Body of pancreas (tissue), 4 donors: ENCODE measurements at regions not wholly inside any gene's neighbourhood (a gene's known extent, or its start where the extent isn't known, plus 50 kb on each side); places are given as distances from the start of the nearest gene placed in this dataset.
"Not testable (repeated sequence)": the region's sequence is repeated elsewhere in the genome, so short reads cannot be mapped to it uniquely, and the experiment has no call there.

Experiments
- ATAC-seq: fragments of 150-250 bp; one replicate; pipeline ENCODE4 v1.9.1; 2016
- DNase-seq, 4 donors: peaks; one replicate each; pipeline ENCODE4 v3.0.0-alpha.2; 2019
- H3K27ac ChIP-seq, 4 donors: fragments of 200-600 bp; sonication (generic); 1 replicate in 3 of 4; 2 replicates in 1 of 4; pipeline versions ENCODE4 v1.5.1 to v1.6.1; 2016 to 2019; ENCODE audit warnings: mild to moderate bottlenecking in 1 of 4, mixed read lengths in 1 of 4, moderate library complexity in 1 of 4
- H3K27me3 ChIP-seq, 2 donors: fragments of 200-600 bp; sonication (generic); one replicate each; pipeline ENCODE4 v1.6.0; 2016; ENCODE audit warnings: mild to moderate bottlenecking in 1 of 2
- H3K36me3 ChIP-seq, 2 donors: fragments of 200-600 bp; sonication (generic); replicated peaks in 1 of 2; 2 replicates each; pipeline ENCODE4 v1.5.1; 2016; ENCODE audit warnings: low read depth in 2 of 2; ENCODE audit not compliant: insufficient read depth in 1 of 2
- H3K4me1 ChIP-seq: fragments of 200-600 bp; sonication (generic); one replicate; pipeline ENCODE4 v1.6.0; 2016
- H3K4me3 ChIP-seq, 2 donors: fragments of 200-600 bp; sonication (generic); 1 replicate in 1 of 2; 2 replicates in 1 of 2; pipeline ENCODE4 v1.5.1; 2016 to 2019
- H3K9me3 ChIP-seq, 3 donors: fragments of 200-600 bp; sonication (generic); 1 replicate in 2 of 3; 2 replicates in 1 of 3; pipeline ENCODE4 v1.5.1; 2016
- CTCF ChIP-seq, 7 experiments: fragments of 450-650 bp in 4 of 7; fragments of 200-600 bp in 3 of 7; sonication (generic) in 3 of 7; IDR thresholded peaks; one replicate each; pipeline ENCODE4 v1.5.1; 2016 to 2019; ENCODE audit warnings: antibody characterized with exemption in 7 of 7
- POLR2A ChIP-seq, 3 donors: fragments of 450-650 bp; IDR thresholded peaks; one replicate each; pipeline ENCODE4 v1.6.1; 2016; ENCODE audit warnings: antibody characterized with exemption in 3 of 3, mild to moderate bottlenecking in 2 of 3
- WGBS, 2 donors: methylation state at CpG; one replicate each; pipeline ENCODE4 v1.1.5; 2017; 5-methylcytosine and 5-hydroxymethylcytosine counted together
- intact Hi-C: fragments of 100-400 bp; cut with DNase I; formaldehyde crosslinking; loops from one replicate; pipeline ENCODE4 v1.15.1; 2023

DNA sequence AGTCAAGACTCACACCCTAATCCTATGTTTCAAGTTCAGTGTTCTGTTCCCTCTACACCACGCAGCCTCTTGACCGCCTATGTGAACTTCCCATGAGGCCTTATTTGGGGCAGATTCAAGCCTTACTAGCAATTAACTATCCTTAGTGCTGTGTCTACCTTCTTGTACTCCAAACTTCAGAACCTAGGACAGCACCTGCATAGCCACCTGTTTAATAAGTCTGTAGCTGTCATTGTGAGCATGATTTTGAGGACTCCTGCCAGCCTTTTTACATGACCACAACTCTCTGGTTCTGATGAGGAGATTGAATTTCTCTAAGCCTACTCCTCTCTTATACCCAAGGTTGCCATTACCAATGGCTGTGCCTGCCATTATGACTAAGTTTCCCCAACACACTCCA lies 50.8 kb upstream of the PCSK1 start:
- TF ChIP-seq CTCF (IDR thresholded peaks at IDR 0.05) (no peak), POLR2A (IDR thresholded peaks at IDR 0.05) (no peak)
- H3K4me1 ChIP-seq, result peaks cover 7% of the 10 kb centered on the region
- WGBS, 2 donors, result 63 to 79% methylated on average over 2 of the region's 2 CpGs

GRCh38 chr5:96487859-96488258 lies 54.8 kb upstream of the PCSK1 start:
- Histone ChIP-seq H3K36me3 (no peaks in the 10 kb centered on the region), H3K27ac (no peak overlapping the region), H3K4me1 (no peaks in the 10 kb centered on the region), H3K4me3 (no peak overlapping the region), H3K9me3 (no peaks in the 10 kb centered on the region), H3K27me3 (no peaks in the 10 kb centered on the region)
- TF ChIP-seq POLR2A (IDR thresholded peaks at IDR 0.05) (no peak), CTCF (IDR thresholded peaks at IDR 0.05) (no peak)
- intact Hi-C loops, result no loop called here
- WGBS, 2 donors, result 76 to 90% methylated on average over 1 of the region's 1 CpG
- ATAC-seq (no peak), DNase-seq (no peak)

More for the DNA sequence above, 50.8 kb upstream of the PCSK1 start:
- no peak overlapping the region for H3K4me3 ChIP-seq
- H3K27ac ChIP-seq, result no peak overlapping the region
- no peaks in the 10 kb centered on the region for H3K27me3 ChIP-seq
- H3K36me3 ChIP-seq, result no peaks in the 10 kb centered on the region
- no peaks in the 10 kb centered on the region for H3K9me3 ChIP-seq
- ATAC-seq (no peak), DNase-seq (no peak)
- intact Hi-C loops, result no loop called here

GRCh38 chr5:96489532-96489931 lies 56.5 kb upstream of the PCSK1 start:
- Histone ChIP-seq H3K36me3 (no peaks in the 10 kb centered on the region), H3K4me3 (no peak overlapping the region), H3K4me1 (no peaks in the 10 kb centered on the region), H3K9me3 (no peaks in the 10 kb centered on the region), H3K27ac (no peak overlapping the region), H3K27me3 (no peaks in the 10 kb centered on the region)
- 55 to 69% methylated on average over 2 of the region's 2 CpGs for WGBS, 2 donors
- intact Hi-C loops, result no loop called here
- no peak for ATAC-seq
- TF ChIP-seq CTCF (IDR thresholded peaks at IDR 0.05) (no peak), POLR2A (IDR thresholded peaks at IDR 0.05) (no peak)
- no peak for DNase-seq

GRCh38 chr5:96492459-96493047 lies 59.5 kb upstream of the PCSK1 start:
- WGBS, 2 donors, result 63 to 73% methylated on average over 6 of the region's 6 CpGs
- no peaks in the 10 kb centered on the region for H3K9me3 ChIP-seq
- no peak for ATAC-seq
- TF ChIP-seq CTCF (IDR thresholded peaks at IDR 0.05) (no peak), POLR2A (IDR thresholded peaks at IDR 0.05) (no peak)
- intact Hi-C loops, result no loop called here
- no peak overlapping the region for H3K27ac ChIP-seq
- no peaks in the 10 kb centered on the region for H3K4me1 ChIP-seq
- no peak overlapping the region for H3K4me3 ChIP-seq
- H3K36me3 ChIP-seq, result no peaks in the 10 kb centered on the region
- no peaks in the 10 kb centered on the region for H3K27me3 ChIP-seq
- DNase-seq, result no peak

DNA sequence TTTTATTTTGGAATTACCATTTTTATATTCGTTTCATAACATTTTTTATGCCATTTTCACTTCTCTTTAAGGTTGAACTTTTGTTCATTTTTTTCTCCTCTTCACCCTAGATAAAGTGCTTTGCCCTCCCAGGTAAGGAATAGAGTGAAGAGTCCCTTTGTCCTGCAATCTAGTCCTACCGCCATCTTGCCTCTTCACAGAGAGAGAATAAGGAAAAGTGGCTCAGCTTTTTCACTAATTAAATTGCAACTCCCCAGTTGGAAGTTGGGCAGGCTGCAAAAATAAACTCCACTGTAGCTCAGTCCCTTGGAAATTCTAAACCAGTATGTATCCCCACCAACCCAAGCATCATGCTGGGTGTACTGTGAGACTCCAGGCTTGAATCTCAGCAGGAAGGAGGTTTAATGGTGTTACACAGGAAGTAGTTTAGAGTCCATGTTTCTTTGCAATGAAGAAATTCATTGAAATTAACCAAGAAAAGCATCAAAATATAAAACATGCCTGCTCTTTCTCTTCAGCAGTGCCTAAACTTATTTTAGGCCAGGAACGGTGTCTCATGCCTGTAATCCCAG lies 60.3 kb upstream of the PCSK1 start:
- H3K4me1 ChIP-seq, result no peaks in the 10 kb centered on the region
- TF ChIP-seq POLR2A (IDR thresholded peaks at IDR 0.05) (no peak), CTCF (IDR thresholded peaks at IDR 0.05) (no peak)
- no peak for DNase-seq
- 78 to 80% methylated on average over 3 of the region's 3 CpGs for WGBS, 2 donors
- H3K4me3 ChIP-seq, result no peak overlapping the region
- H3K9me3 ChIP-seq, result no peaks in the 10 kb centered on the region
- no peaks in the 10 kb centered on the region for H3K27me3 ChIP-seq
- H3K36me3 ChIP-seq, result no peaks in the 10 kb centered on the region
- ATAC-seq, result no peak
- no peak overlapping the region for H3K27ac ChIP-seq
- intact Hi-C loops, result no loop called here

- intact Hi-C loops, H3K36me3 ChIP-seq, H3K4me3 ChIP-seq, H3K4me1 ChIP-seq, ATAC-seq, H3K9me3 ChIP-seq, H3K27me3 ChIP-seq, DNase-seq, H3K27ac ChIP-seq: not testable (repeated sequence)
- 100% methylated on average over 1 of the region's 1 CpG for WGBS, 2 donors
Observed at GRCh38 chr5:96495412-96495811, 62.4 kb upstream of the PCSK1 start.

DNA sequence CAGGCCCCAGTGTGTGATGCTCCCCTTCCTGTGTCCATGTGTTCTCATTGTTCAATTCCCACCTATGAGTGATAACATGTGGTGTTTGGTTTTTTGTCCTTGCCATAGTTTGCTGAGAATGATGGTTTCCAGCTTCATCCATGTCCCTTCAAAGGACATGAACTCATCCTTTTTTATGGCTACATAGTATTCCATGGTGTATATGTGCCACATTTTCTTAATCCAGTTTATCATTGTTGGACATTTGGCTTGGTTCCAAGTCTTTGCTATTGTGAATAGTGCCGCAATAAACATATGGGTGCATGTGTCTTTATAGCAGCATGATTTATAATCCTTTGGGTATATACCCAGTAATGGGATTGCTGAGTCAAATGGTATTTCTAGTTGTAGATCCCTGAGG lies 64.0 kb upstream of the PCSK1 start:
- not testable (repeated sequence) for H3K27me3 ChIP-seq, ATAC-seq
- WGBS, 2 donors, result 91 to 100% methylated on average over 1 of the region's 1 CpG

More for the DNA sequence above, 64.0 kb upstream of the PCSK1 start:
- H3K36me3 ChIP-seq, H3K9me3 ChIP-seq, intact Hi-C loops, H3K27ac ChIP-seq, H3K4me3 ChIP-seq, DNase-seq, H3K4me1 ChIP-seq: not testable (repeated sequence)
